ENCODE measurements at regions not wholly inside any gene's neighbourhood (a gene's known extent, or its start where the extent isn't known, plus 50 kb on each side); places are given as distances from the start of the nearest gene placed in this dataset.

GRCh38 chr7:21374134-21374533, 53.7 kb upstream of the SP4 start:
- TF ChIP-seq, protein P1, sequence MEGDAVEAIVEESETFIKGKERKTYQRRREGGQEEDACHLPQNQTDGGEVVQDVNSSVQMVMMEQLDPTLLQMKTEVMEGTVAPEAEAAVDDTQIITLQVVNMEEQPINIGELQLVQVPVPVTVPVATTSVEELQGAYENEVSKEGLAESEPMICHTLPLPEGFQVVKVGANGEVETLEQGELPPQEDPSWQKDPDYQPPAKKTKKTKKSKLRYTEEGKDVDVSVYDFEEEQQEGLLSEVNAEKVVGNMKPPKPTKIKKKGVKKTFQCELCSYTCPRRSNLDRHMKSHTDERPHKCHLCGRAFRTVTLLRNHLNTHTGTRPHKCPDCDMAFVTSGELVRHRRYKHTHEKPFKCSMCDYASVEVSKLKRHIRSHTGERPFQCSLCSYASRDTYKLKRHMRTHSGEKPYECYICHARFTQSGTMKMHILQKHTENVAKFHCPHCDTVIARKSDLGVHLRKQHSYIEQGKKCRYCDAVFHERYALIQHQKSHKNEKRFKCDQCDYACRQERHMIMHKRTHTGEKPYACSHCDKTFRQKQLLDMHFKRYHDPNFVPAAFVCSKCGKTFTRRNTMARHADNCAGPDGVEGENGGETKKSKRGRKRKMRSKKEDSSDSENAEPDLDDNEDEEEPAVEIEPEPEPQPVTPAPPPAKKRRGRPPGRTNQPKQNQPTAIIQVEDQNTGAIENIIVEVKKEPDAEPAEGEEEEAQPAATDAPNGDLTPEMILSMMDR (IDR thresholded peaks at IDR 0.05; ENCODE audit: unreplicated experiment), result no peak
- Mint-ChIP-seq H3K4me1 (peaks cover 9% of the 10 kb centered on the region), H3K9me3 (peaks cover 27% of the 10 kb centered on the region), H3K4me3 (no peak overlapping the region), H3K27me3 (ENCODE audit: low read depth) (no peaks in the 10 kb centered on the region), H3K36me3 (peaks cover 4% of the 10 kb centered on the region), H3K27ac (no peak overlapping the region)
- no peak for DNase-seq (ENCODE audit: low spot score in 2 of 2, unreplicated experiment in 2 of 2)

- H3K4me3 Mint-ChIP-seq, result no peak overlapping the region
- H3K36me3 Mint-ChIP-seq, result peaks cover 4% of the 10 kb centered on the region
- peaks cover 27% of the 10 kb centered on the region for H3K9me3 Mint-ChIP-seq
- TF ChIP-seq, protein P1 (IDR thresholded peaks at IDR 0.05; ENCODE audit: unreplicated experiment), result no peak
- no peaks in the 10 kb centered on the region for H3K27me3 Mint-ChIP-seq (ENCODE audit: low read depth)
- no peak overlapping the region for H3K27ac Mint-ChIP-seq
- no peaks in the 10 kb centered on the region for H3K4me1 Mint-ChIP-seq
- no peak for DNase-seq (ENCODE audit: low spot score in 2 of 2, unreplicated experiment in 2 of 2)
Observed at GRCh38 chr7:21377545-21377944, 50.3 kb upstream of the SP4 start.
